HG03565 (cell line): ENCODE measurements at regions not wholly inside any gene's neighbourhood (a gene's known extent, or its start where the extent isn't known, plus 50 kb on each side); places are given as distances from the start of the nearest gene placed in this dataset.

ENCODE experiments used
- ATAC-seq: cut with Tn5 transposase; IDR thresholded peaks from one replicate; pipeline ENCODE4 v1.9.1; 2021; ENCODE audit warnings: mild to moderate bottlenecking, moderate library complexity; ENCODE audit not compliant: unreplicated experiment

DNA sequence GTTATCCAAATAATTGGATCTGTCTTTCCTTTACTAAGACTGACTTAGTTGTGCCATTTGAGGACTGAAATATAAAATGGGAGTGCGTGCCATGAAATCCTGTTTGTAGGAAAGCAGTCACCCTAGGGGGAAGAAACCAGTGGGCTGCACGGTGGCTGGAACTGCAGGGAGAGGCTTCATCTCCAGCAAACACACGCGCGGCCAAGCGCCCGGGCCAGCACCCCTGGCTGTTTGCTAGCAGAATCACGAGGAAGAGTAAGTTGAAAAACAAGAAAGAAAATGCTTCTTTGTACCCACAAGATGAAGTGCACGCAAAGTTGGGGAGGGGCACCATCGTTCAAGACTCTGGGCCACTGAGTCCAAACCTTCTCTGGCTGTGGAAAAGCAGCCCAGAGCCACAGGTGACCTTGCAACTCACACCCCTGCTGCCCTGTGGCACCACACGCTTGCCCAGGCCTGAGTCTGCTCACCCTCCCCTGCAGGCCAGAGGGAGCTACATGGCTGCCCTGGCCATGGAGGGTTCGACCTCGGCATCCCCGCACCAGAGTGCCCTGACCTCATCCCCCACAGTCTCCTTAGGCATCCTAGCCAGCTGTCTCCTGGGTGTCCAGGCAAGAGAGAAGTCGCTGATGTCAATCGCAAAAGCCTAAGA is 55.2 kb downstream of the IRX2 start:
- ATAC-seq, result no peak

DNA sequence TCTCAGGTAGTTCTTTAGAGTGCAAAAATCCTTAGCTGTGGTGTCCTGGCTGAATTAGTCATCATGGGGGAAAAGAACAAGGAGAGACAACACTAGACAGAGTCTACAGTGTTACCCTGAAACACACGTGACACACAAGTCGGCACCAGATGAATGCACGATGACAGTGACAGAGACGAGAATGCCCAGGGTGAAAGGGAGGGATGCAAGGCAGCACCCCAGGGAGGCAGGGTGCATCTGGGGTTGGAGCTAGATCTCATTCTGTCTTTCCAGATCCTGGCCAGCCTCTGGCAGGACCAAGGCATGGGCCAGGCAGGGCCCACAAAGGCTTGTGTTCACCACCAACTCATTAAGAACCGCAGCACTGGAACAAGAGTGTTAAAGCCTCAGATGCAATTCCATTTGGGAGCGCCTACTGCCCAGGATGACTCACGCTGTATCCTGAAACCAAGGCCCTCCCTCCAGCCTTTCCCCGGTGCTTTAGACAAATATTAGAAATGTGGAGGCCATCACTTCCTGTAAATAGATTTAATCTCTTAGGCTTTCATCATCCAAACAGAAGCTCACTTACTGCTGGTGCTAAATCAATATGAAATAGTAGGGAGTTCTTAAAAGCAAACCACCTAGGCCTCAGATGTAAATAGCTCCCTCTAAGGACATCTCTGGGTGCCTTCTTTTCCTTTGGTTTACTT is 56.1 kb downstream of the IRX2 start:
- no peak for ATAC-seq

DNA sequence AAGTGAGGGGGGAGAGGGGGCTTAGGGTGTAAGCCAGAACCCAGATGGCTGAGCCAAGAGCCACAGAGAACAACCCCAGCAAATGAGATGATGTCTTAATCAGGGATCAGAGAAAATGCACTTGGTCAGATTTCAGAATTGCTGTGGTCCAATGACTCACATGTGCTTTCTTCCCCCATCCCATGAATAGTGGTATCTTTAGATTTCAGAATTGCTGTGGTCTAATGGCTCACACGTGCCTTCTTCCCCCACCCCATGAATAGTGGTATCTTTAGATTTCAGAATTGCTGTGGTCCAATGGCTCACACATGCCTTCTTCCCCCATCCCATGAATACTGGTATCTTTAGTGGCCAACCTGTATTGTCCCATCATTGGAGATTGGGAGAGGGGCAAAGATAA is 59.9 kb downstream of the IRX2 start:
- ATAC-seq, result no peak

DNA sequence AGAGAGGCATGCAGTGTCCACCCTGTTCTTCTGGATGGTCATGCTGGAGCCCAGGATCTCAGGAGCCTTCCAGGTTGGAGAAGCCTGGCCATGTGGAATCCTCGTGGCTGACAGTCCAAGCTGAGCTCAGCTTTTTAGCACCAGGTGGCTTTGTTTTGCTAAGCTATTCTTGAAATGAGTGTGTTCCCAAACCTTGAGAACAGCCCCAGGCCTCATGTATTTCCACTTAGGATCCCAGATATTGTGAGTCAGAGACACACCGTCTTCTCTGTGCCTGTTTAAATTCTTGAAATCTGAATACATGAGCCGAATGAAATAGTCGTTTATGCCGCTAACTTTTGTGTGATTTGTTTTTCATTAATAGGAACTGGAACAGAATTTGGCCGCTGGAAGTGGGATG is 61.2 kb downstream of the IRX2 start:
- ATAC-seq, result no peak

DNA sequence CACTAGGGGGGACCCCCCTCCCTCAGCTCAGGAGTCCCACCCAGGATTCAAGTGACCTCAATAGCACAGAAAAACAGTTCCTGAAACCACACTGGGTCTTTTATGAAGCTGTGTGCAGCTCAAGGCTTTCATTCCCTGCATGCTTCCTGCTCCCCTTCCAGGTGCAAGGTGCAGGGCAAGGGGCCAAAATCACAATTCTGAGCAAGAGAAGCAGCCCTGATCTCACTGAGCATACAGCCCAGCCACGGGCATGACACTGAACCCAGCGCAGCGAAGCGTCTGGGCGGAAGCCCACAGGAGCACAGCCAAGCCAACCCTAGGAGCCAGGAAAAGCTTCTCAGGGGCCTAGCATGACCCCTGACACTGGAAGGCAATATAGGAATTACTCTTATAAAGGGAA is 62.9 kb downstream of the IRX2 start:
- ATAC-seq, result no peak

DNA sequence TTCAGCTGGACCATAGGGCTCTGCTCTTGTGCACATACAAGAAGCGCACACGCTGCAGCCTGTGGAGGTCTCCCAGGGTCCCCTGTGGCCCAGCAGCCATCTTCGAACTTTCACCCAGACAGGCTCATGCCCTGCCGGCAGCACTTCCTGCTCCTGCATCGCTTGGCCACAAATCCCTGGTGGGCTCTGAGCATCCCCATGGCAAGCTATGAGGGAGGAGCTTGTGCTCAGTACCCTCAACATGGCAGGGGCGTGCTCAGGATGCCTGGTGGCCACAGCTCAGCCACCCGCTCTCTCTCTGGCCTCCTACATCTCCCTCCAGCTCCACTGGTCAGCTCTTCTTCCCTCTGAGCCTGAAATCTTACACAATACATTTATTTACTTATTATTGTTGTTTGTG is 63.7 kb downstream of the IRX2 start:
- no peak for ATAC-seq

DNA sequence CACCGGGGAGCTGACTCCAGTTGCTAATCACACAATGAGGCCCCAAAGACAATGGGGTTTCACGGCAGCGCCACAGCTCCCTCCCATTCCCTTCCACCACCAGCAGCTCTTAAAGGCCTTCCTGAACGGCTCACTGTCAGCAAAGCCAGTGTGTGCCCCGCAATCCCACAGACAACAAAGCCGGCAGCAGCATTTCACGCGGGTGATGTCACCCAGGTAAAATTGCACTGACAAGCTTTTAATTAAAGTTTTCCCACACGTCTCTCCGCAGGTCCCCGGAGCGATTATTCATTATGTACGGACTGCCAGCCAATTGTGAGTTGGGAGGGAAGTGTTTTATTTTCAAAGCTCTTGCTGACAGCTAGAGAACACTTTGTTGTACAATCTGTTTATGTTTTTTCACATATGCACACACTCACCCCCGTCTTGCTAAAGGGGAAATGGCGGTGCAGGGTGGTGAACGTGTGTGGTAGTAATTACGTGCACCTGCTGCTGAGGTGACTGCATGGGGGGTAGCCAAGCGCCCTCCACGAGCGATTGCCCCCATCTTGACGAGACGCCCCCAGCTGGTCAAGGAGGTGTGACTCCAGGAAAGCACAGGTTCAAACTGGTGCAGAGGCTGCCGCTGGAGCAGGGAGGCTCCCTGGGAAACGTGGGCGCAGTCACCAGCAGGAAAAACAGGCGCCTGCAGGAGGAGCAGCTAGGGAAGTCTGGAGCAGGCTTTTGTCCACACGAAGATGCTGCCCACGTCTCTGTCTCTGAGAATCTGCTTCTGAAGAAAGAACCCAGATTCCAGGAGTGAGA is 65.0 kb downstream of the IRX2 start:
- ATAC-seq, result no peak

DNA sequence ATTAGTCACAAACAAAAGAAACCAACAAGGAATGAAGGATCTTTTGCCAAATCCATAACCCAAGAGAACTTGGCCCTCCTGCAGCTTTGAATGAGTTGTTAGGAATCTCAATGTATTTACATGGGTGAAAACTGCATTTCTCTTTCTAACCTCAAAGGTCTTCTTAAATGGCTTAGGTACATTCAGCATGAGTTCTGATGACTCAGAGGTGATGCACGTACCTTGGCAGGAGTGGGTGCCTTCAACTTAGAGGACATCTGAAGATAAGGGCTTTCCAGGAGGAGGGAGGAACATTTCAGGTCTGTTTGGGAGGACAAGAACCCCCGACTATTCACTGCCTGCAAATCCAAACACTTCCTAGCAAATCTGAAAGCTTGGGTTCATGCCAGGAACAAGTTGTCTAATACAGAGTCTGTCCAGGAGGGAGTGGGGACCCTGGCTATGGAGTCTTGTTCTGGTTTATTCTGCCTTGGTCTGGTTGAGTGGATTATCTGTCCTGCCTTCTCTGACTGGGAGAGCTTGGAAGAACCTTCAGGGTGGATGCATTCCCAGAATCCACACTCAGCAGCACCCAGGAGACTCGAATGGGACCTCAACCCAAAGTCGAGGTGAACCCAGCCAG is 65.7 kb downstream of the IRX2 start:
- no peak for ATAC-seq

DNA sequence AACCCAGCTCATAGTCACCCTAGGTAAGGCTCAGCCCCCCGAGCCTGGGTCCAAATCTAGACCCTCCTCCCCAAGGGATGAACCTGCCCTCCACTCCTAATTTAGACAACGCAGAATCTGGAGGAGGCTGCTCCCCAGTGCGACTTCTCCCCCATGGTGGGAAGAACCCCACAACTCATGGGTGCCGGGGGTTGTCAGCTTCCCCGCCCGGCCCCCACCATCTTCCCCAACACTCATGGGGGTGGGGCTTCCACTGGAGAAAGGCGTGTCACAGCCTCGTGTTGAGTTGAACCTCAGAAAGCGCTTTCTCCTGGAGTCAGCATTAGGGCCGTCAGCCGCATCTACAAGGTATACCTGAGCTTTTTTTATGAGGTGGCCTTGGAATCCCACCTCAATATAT is 66.9 kb downstream of the IRX2 start:
- no peak for ATAC-seq

DNA sequence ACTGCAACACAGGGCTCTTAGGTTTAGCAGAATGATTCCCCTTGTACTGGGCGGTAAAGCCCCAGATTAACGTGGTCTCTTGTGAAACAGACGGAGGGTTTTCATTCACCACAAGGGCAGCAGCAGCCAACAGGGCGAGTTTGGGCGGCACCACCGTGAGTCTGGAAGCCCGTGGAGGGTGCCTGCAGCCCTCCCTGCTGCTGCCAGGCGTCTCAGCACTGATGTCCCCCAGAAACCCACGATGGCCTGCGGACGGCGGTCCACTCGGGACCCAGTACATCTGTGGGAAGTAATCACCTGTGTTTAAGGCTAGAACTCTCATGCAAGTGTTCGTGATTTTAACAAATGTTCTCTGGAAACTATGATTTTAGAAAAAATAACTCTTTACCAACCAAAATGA is 67.8 kb downstream of the IRX2 start:
- ATAC-seq, result no peak

DNA sequence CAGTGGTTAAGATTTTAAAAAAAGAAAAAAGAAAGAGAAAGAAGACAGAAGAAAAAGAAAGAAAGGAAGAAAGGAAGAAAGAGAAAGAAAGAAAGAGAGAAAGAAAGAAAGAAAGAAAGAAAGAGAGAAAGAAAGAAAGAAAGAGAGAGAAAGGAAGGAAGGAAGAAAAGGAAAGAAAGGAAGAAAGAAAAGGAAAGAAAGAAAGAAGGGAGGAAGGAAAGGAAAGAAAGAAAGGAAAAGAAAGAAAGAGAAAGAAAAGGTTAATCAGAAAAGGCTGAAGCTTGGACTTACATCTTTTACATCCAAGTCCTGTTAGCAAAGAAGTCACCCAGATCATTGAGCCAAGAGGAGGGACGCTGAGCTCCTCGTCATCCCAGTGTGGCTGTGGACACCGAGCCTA is 70.0 kb downstream of the IRX2 start:
- no peak for ATAC-seq

DNA sequence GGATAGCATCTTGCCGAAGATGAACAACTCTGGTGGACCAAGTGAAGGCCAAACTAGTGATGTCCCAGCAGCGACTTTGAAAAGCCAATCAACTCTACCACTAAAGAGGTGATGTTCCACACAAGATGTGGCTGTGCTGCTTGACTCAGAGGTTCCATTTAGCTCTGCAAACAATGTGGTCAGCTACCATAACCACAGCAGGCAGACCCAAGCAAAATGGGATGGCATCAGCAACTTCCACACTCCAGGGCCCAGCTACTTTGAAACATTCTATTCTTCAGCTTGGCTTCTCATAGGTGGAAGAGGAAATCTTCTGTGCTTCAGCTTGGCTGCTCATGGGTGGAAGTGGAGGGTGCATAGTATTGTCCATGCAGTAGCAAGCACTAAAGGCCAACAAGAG is 70.5 kb downstream of the IRX2 start:
- ATAC-seq, result no peak

DNA sequence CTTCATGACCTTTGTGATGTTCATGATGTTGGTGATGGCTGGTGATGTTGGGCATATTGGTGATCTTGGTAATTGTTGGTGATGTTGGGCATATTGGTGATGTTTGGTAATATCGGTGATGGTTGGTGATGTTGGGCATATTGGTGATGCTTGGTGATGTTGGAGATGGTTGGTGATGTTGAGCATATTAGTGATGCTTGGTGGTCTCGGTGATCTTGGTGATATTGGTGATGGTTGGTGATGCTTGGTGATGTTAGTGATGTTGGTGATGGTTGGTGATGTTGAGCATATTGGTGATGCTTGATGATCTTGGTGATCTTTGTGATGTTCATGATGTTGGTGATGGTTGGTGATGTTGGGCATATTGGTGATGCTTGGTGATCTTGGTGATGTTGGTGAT is 73.8 kb downstream of the IRX2 start:
- no peak for ATAC-seq

DNA sequence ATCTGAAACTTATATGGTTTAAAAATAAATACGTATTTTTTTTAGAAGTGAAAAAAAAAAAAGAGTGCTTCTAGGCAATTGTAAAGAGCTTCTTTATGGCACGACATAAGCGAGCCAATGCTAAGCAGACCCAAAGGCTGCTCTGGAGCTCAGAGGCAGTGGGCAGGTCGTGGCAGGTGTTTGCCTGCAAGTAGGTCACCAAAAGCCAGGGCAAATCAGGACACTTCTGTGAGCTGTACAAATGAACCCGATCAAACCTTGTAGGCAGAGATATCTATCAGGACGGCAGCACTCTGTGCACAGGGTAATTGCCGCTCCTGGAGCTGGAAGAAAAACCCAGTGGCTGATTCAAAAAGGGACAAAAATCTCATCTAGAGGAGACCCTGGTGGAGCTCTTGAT is 75.9 kb downstream of the IRX2 start:
- no peak for ATAC-seq

DNA sequence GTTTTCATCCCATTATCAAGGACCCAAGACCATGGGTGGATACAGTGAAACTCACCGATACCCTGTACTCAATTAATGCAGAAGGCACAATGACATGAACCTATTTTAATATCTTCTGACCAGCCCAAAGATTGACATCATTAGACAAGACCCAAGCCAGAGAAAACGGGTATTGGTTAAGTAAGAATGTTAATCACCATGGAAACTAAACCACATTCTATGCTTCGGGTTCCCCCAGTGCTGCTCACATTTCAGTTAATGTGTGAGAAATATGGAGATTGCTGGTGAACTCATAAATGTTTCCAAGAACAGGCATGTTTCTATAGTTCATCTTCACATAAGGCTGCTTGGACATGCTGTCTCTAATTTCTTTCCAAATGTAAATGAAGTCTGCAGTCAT is 77.0 kb downstream of the IRX2 start:
- ATAC-seq, result no peak

DNA sequence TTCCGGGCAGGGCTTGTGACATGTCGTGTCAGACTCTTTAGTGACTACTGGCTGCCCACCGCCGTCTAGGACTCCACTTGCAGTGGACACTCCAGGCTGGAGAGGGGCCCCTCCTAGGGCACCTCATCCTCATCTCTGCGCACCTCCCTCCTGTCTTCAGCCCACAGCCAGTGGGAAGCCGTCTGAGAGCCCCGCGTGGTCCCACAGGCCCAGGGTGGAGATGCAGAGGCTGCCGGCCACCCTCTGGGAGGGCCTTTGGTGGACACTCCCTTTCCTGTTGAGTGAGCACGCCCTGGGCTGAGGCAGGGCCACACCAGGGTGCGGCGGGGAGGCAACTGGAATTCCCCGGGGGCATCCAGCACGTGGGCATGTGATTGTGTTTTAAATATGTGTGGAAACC is 80.5 kb downstream of the IRX2 start:
- ATAC-seq, result no peak

DNA sequence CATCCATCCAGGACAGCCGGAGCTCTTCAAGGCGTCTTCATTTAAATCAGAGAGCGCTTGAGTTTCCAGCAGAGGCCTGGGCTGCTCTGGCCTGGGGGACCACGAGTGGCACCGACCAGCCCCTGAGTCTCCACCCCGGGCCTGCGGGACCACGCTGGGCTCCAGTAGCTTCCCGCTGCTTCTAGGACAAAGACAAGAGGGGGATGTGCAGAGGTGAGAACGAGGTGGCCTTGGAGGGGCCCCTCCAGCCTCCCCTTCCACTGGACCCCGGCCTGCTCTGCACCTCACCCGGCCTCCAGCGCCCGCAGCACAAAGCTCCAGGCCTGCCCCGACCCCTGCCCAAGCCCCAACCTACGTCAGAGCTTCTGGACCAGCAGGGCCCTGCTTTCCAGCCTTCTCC is 81.6 kb downstream of the IRX2 start:
- no peak for ATAC-seq

DNA sequence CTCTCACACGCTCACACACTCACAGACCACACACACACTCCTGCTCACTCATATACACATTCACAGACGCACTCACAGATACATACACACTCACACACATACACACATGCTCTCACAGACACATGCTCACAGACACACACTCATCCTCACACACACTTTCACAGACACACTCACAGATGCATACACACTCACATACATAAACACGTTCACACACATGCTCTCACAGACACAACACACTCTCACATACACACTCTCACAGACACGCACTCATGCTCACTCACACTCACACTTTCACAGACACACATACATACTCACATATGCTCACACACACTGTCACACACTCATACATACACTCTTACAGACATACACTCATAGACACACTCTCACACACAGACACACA is 82.2 kb downstream of the IRX2 start:
- no peak for ATAC-seq

DNA sequence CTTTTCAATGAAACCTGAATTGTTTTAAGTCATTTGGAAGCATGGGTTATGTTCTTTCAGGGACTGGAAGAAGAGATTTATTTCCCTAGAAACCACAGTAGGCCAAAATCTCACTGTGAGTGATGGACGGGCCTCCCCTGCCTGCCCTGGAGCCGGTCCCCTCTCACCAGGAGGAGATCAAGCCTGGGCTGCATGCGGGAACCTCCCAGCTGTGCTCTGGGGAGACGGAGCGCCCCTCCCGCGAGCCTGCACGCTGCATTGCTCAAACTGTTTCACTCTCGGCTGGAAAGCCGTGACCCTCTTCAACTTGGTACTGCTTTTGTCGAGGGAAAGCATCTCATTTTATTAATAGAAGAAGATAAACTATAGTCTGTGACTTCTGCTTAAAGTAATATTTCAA is 85.4 kb downstream of the IRX2 start:
- ATAC-seq, result no peak

DNA sequence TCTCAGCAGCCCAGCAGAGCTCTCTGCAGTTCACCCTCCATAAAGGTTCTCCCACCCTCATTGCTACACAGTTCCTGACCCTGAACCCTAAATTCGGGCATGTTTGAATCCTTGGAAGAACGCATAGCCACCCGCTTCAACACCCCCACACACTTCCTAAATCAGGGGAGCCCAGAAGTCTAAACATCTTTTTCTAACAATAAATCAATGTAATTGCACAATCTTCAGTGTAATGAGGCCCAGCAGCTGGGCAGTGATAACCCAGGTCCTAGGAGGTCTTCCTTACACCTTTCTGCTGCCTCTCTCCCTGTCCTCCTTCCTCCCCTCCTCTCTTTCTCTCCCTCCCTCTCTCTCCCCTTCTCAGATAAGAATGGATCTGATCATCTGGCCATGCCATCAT is 88.0 kb downstream of the IRX2 start:
- ATAC-seq, result no peak

DNA sequence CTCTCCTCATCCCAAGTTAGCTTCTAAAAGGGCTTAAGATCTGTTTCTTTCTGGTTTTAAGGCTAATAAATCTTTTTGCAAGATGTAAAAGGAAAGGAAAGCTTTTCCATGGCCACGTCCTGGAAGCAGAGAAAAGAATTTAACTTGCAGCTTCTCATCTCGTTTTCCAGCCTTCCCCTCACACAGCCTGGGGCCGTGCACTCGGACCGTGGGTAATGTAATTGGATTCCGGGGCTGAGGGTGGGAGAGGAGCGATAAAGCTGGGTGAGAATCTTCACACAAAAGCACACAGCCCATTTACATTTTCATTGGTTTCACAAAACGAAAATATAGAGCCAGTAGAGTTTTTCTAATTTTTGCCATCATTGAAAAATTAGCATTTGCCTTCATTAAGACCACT is 91.2 kb downstream of the IRX2 start:
- ATAC-seq, result no peak
